Transverse colon (tissue), 4 donors: ENCODE measurements at regions not wholly inside any gene's neighbourhood (a gene's known extent, or its start where the extent isn't known, plus 50 kb on each side); places are given as distances from the start of the nearest gene placed in this dataset.

Source experiments
- POLR2AphosphoS5 ChIP-seq, 3 donors: sonication (generic); formaldehyde crosslinking; IDR thresholded peaks; one replicate each; pipeline ENCODE4 v1.6.1; 2016; ENCODE audit warnings: antibody characterized with exemption in 3 of 3
- TF ChIP-seq, protein P1 (sequence below), 5 experiments: fragments of 200-600 bp in 3 of 5; fragments of 450-650 bp in 2 of 5; sonication (generic) in 3 of 5; IDR thresholded peaks; 1 replicate in 2 of 5; 2 replicates in 3 of 5; pipeline ENCODE4 v1.5.1; 2016 to 2017; ENCODE audit warnings: antibody characterized with exemption in 5 of 5, inconsistent platforms in 3 of 5, mild to moderate bottlenecking in 2 of 5, moderate library complexity in 1 of 5

DNA sequence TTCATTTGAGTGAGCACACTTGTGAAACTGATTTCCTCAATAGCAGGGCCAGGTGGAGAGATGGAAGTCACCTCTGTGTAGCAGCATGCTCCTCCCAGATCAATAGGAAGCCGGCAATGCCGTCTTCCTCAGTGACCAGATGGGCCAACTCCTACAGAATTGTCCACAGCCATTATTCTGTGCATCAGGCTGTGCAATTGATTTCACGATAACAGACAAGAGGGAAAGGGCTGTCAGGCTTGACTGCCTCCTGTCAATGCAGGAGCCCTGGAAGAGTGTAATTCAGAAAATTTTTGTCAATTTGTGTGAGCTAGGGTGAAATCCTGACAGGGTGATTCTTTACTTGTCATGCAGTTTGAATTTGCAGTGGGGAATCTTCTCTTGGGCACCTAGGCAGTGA is 838.4 kb upstream of the NUDT12 start:
- TF ChIP-seq POLR2AphosphoS5 (IDR thresholded peaks at IDR 0.05): no peak
- TF ChIP-seq, protein P1, sequence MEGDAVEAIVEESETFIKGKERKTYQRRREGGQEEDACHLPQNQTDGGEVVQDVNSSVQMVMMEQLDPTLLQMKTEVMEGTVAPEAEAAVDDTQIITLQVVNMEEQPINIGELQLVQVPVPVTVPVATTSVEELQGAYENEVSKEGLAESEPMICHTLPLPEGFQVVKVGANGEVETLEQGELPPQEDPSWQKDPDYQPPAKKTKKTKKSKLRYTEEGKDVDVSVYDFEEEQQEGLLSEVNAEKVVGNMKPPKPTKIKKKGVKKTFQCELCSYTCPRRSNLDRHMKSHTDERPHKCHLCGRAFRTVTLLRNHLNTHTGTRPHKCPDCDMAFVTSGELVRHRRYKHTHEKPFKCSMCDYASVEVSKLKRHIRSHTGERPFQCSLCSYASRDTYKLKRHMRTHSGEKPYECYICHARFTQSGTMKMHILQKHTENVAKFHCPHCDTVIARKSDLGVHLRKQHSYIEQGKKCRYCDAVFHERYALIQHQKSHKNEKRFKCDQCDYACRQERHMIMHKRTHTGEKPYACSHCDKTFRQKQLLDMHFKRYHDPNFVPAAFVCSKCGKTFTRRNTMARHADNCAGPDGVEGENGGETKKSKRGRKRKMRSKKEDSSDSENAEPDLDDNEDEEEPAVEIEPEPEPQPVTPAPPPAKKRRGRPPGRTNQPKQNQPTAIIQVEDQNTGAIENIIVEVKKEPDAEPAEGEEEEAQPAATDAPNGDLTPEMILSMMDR (IDR thresholded peaks at IDR 0.05): no peak
